ENCODE measurements at regions not wholly inside any gene's neighbourhood (a gene's known extent, or its start where the extent isn't known, plus 50 kb on each side); places are given as distances from the start of the nearest gene placed in this dataset.
"Not testable (repeated sequence)": the region's sequence is repeated elsewhere in the genome, so short reads cannot be mapped to it uniquely, and the experiment has no call there.

DNA sequence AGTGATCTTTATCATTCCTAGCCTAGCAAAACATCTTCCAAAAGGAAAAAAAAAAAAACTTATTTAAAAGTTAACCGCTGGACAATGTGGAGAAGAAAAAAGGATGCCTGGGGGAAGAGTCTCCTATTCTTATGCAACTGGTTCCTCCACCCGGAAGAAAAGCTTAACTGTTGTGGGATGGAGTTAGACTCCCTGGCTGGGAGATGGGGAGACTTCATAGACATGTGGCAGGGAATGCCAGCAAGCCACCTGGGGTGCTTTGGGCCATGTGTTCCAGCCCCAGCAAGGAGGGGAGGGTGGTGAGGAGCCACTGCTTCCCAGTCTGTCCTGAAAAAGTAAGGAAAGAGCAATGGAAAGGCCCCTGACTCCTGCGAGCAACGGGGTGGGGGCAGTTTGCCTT is 119.4 kb upstream of the SPIN4 start:
- DNase-seq (ENCODE audit: low read depth): no peak

DNA sequence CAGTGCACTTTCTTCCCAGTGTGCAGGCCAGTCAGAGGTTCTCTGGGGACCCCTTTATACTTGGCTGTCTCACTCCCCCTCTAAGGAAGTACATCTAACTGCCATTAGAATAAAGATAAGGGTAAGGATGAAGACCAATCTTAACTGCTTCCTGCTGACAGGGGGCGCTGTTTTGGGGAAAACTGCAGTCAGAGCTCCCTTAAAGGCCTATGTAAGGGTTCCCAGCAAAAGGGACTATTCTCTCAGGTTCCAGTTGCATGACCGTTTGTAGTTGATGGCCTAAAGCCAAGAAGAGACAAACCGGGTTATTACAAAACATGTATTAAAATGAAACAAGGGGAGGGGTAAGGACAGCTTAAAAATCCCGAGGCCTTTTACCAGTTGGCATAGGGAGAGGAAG is 115.6 kb upstream of the SPIN4 start:
- DNase-seq (ENCODE audit: low read depth): no peak

DNA sequence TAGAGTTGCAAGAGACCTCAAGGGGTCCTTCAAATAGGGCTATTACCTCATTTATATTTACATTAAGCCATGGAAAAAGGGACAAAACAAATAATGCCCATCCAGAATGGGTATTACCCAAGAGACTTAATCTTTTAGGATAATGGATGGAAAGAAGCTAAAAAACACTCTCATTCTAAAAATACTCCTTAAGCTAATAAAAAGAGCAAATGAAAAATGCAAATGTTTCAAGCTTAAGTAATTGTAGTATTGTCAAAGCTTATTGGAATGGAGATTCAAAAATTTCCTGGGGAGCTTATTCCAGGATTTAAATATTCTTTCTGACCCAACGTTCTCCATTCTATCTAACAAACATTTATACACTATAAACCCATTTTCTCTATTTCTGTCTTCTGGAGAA is 107.8 kb upstream of the SPIN4 start:
- DNase-seq (ENCODE audit: low read depth): no peak

DNA sequence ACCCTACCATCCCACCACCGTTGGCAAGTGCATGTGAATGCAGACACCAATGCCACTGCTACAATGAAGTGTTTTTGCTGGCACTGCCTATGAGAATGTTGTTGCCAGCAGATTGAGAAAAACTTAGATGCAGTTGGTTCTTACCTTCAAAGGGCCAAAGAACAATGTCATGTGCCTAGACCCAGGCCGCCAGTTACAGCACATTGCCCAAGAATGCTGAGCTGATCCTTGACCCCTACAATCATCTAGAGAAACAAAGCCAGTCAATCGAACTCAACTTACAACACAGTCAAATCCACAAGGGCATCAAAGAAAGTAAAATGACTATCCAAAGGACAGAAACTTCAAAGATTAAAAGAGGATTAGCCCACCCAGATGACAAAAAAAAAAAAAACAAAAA is 102.4 kb upstream of the SPIN4 start:
- no peak for DNase-seq (ENCODE audit: low read depth)

DNA sequence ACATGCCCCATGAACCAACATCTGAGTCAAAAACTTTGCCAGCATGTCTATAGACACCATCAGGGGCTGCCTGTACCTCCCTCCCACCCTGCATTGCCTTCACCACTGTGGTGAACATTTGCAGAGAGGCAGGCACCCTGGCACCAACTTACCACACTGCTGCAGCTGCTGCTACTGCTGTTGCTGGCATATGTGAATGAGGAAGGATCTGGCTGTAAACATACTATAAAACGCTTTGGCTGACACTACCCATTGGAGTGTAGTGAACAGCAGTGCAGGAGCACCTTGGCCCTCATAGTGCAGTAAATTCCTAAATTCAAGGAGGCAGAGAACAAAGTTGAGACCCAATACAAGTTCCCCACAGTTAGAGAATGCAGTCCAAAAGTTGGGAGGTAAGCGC is 90.6 kb upstream of the SPIN4 start:
- no peak for DNase-seq (ENCODE audit: low read depth)

DNA sequence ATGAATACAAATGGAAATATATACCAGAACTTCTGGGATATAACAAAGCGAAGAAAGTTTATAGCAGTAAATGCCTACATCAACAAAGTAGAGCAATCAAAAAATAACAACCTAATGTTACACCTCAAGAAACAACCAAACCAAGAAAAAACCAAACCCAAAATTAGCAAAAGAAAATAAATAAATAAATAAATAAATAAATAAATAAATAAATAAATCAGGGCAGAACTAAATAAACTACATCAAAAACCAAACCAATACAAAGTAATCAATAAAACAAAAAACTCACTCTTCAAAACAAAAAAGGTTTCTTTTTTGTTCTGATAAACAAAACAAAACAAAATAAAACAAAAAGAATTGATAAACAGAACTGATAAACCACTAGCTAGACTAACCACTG is 88.4 kb upstream of the SPIN4 start:
- no peak for DNase-seq (ENCODE audit: low read depth)

DNA sequence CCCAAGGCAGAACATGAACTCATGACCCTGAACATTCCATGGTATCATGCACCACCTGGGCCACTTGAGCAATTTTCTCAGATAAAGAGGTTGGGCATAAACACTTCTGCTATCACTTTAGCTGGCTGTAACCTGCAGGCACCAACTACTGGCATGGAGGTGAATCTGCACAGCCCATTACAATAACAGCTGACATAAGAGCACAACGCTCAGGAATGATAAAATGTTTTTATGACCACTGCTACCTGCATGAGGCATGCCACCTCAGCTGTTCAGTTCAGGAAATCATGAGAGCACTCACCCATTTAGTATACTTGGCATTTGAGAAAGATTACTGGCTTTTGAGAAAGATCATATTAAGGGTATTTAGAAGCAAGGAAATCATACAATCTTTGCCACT is 85.7 kb upstream of the SPIN4 start:
- DNase-seq (ENCODE audit: low read depth): no peak

DNA sequence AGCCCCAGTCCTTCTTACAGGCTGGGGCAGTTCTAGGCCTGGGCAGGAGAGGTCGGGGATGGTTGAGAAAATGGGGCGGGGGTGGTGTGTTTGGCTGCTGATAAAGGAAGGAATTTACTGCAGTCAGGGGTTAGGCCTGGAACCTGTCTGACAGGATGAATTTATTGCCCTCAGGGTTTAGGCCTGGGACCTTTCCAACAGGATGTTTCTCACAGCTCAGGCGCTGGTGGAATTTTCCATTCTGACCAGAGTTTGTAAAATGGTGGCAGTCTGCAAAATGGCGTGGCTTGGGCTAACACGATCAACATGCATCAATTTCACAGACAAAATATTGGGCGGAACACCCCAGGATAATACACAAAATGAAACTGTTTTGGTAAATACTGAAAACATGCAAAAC is 83.5 kb upstream of the SPIN4 start:
- DNase-seq (ENCODE audit: low read depth): no peak

DNA sequence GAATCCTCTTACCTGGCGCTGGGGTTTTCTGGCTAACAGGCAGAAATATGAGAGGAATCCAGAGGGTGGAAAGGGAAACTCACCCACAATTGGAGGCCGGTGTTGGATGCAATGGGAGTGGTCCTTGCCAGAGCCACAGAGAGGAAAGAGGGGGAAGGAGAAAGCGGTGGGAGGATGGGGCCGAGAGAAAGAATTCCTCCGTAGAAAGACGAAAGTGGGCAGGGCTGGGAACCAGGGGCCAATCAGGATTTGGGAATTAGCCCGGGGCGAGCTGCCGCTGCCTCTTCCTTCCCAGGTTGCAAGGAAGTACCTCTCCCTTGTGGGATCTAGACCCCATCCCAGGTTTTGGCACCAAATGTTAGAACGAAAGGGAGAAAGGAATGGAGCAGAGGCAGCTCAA is 83.1 kb upstream of the SPIN4 start:
- no peak for DNase-seq (ENCODE audit: low read depth)

DNA sequence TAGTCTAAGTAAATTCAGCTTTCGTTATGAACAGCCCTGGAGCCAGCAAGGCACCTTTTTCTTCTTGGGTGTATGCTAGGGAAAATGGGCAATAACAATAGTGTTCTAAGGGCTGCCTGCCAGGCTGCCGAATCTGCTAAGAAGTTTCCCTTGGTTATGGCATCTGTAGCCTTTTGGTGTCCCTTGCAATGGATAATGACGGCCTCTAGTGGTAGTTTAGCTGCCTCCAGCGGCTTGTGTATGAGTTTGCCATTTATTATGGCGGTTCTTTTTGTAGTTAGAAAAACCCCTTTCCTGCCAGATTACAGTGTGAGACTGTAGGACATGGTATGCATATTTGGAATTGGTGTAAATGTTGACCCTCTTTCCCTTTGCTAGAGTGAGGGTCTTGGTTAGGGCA is 78.9 kb upstream of the SPIN4 start:
- no peak for DNase-seq (ENCODE audit: low read depth)

DNA sequence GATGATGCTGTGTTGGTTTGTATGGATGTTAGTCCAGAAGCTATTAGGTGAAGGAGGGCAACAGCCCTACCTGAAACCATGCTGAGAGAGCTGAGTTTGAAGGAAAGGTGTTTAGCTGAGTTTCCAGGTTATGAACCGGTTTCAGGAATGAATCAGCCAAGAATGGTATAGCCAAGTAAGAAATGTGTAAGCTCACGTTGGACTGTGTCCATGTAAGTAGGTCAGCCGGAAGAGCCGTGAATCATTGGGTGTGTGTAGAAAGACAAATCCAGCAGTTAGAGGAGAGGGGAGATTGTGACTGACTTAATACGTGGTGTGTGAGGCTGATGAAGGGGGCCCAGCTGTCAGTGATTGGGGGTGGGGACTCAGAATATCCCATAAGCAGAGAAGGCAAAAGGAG is 77.2 kb upstream of the SPIN4 start:
- no peak for DNase-seq (ENCODE audit: low read depth)

DNA sequence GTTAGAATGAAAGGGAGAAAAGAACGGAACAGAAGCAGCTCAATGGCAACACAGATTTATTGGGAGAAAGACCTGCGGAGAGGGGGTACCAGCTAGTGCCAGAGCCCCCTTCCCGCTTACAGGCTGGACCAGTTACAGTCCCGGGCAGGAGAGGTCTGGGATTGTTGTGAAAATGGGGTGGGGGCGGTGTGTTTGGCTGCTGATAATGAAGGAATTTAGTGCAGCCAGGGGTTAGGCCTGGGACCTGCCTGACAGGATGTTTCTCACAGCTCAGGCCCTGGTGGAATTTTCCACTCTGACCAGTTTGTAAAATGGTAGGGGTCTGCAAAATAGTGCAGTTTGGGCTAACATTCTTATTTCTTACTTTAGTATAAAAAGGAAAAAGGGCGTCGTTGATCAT is 75.4 kb upstream of the SPIN4 start:
- no peak for DNase-seq (ENCODE audit: low read depth)

DNA sequence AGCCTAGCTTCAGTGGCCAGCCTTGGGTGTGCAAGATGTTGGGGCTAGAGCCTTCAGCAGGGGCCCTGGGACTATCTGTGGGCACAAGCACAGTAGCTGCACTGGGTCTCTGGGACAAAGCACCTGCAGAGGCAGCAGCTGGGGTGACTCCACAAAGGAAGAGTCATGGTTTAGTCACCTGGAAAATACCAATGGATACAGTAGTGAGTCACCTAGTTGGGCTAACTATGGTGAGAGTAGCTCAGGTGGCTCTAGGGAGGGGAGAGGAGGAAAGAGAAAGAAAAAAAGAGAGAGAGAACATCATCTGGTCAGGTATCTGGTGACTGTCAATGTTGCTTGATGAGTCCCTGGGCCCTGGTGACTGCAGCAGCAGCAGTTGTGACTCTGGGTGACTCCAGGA is 72.9 kb upstream of the SPIN4 start:
- no peak for DNase-seq (ENCODE audit: low read depth)

DNA sequence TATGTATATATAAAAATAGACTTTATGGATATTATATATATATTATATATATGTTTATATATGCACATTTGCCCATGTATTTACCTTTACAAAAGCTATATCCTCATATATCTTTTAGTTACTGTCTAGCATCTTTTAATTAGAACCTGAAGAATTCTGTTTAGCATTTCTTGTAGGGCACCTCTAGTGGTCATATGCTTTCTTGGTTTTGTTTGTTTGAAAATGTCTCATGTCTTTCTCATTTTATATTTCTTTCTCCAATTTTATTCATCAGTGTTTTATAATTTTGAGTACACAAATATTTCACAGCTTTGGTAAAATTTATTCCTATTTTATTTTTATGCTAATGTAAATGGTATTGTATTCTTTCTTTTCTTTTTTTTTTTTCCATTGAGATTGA is 70.3 kb upstream of the SPIN4 start:
- no peak for DNase-seq (ENCODE audit: low read depth)

DNA sequence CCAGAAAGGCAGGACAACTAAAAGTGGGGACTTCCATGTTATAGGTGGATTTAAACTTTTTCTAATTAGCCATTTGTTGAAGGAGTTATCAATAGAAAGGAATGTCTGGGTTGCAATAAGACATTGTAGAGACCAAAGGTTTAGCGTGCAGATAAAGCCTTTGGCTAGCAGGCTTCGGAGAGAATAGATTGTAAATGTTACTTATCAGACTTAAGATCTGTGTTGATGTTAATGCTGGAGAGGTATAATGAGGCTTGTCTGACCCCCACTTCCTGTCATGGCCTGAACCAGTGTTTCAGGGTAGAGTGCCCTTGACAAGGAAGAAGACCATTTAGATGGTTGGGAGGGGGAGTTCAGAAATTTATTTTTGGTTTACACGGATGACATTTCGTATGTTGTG is 67.1 kb upstream of the SPIN4 start:
- no peak for DNase-seq (ENCODE audit: low read depth)

DNA sequence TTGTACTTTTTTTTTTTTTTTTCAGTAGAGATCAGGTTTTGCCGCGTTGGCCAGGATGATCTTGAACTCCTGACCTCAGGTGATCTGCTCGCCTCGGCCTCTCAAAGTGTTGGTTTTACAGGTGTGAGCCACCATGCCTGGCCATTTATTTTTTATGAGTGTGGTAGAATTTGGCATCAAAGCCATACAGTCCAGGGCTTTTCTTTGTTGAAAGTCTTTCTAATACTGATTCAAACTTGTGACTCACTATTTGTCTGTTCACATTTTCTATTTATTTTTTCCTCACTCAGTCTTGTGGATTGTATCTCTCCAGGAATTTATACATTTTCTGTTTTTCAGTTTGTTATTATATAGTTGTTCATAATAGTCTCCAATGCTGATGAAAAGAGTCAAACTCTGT is 66.5 kb upstream of the SPIN4 start:
- no peak for DNase-seq (ENCODE audit: low read depth)

DNA sequence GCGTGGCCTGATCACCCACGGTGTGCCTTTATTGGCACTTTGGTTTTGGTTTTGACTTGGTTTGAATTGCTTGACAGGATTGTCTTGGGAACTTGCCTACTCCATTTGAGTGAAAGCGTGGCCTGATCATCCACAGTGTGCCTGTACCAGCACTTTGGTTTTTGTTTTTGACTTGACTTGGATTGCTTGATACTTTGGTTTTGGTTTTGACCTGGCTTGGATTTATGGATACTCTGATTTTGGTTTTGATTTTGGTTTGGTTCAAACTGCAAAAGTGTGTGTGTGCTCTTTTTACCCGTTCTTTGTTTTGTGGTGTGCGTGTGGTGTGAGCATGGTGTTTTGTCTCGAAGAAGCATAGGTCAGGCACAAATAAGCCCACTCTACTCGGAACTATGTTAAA is 58.8 kb upstream of the SPIN4 start:
- DNase-seq (ENCODE audit: low read depth): not testable (repeated sequence)

DNA sequence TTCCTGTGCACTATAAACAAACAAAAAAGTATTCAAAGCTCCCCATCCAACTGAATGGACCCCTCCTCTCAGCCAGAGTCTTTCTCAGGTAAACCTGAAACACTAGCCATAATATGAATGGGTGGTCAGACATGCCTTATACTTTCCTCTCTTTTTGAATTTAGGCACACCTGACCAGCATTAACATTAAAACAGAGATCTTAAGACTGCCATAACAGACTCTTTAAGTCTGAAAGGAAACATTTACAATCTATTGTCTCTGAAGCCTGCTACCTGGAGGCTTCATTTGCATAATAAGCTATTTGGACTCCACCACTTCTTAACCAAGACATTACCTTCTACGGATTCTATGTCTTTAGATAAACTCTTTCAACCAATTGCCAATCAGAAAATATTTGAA is 56.9 kb upstream of the SPIN4 start:
- DNase-seq (ENCODE audit: low read depth): no peak

DNA sequence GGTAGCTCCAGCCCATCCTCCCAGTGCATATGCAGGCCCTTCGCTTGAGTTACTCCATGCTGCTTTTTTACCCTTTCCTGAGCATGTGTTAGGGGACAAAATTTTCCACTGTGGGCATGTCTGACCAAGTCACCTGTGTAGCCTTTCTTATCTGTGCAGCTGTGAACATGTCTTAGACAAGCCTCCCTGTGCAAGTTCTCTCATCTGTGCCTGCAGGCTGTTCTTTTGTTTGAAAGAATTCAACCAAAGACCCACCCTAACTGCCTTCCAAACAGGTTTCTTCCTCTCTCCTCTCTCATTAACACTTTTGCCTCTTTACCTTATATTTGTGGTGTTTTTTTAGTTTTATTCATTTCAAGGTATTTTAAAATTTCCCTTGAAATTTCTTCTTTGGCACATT is 53.2 kb upstream of the SPIN4 start:
- DNase-seq (ENCODE audit: low read depth): no peak

DNA sequence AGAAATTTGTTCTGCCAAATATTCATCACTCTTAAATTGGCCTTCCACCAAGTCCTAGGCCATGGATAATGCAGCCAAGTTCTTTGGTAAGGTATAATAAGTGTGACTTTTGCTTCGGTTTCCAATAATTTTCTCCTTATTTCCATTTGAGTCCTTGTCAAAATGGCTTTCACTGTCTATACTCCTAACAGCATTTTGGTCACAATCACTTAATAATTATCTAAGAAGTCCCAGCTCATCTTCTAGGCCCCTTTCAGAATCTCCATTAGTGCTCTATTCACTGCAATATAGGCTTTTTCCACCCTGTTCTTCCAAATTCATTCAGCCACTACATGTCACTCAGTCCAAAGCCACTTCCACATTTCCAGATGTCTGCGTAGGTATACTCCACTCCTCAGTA is 51.0 kb upstream of the SPIN4 start:
- no peak for DNase-seq (ENCODE audit: low read depth)
